H1 (cell line): ENCODE measurements at regions not wholly inside any gene's neighbourhood (a gene's known extent, or its start where the extent isn't known, plus 50 kb on each side); places are given as distances from the start of the nearest gene placed in this dataset.

ENCODE experiments used
- BCL11A ChIP-seq, 2 experiments: IDR thresholded peaks; one replicate each; pipeline ENCODE4 v1.6.1; 2011; ENCODE audit warnings: low read depth in 2 of 2, low read length in 2 of 2, mild to moderate bottlenecking in 2 of 2
- CEBPB ChIP-seq: IDR thresholded peaks from 2 replicates; pipeline ENCODE4 v1.6.1; 2012; ENCODE audit warnings: low read depth, low read length
- CTBP2 ChIP-seq: IDR thresholded peaks from 2 replicates; pipeline ENCODE4 v1.7.0; 2011; ENCODE audit warnings: borderline replicate concordance, mild to moderate bottlenecking, moderate library complexity, mixed read lengths, low read length; ENCODE audit not compliant: insufficient read depth, insufficient read length
- EGR1 ChIP-seq: IDR thresholded peaks from 2 replicates; pipeline ENCODE4 v1.6.1; 2011; ENCODE audit warnings: low read depth, low read length, borderline replicate concordance
- RBBP5 ChIP-seq: IDR thresholded peaks from 2 replicates; pipeline ENCODE4 v1.7.1; 2012; ENCODE audit warnings: low read depth, mild to moderate bottlenecking, inconsistent platforms, low read length, moderate library complexity, borderline replicate concordance
- SP4 ChIP-seq: IDR thresholded peaks from 2 replicates; pipeline ENCODE4 v1.6.1; 2012; ENCODE audit warnings: low read length, inconsistent platforms
- TCF12 ChIP-seq: IDR thresholded peaks from 2 replicates; pipeline ENCODE4 v1.6.1; 2011; ENCODE audit warnings: low read depth, mild to moderate bottlenecking, low read length

GRCh38 chr3:107110596-107111305, 266.5 kb upstream of the CCDC54 start (continued):
- TF ChIP-seq RBBP5, result no peak
- no peak for TF ChIP-seq TCF12
- TF ChIP-seq BCL11A (IDR thresholded peaks at IDR 0.05; ENCODE audit: low read depth in 2 of 2, low read length in 2 of 2), result no peak
- TF ChIP-seq SP4, result no peak
- no peak for TF ChIP-seq CEBPB
- no peak for TF ChIP-seq EGR1
- no peak for TF ChIP-seq CTBP2
